ENCODE measurements at regions not wholly inside any gene's neighbourhood (a gene's known extent, or its start where the extent isn't known, plus 50 kb on each side); places are given as distances from the start of the nearest gene placed in this dataset.

DNA sequence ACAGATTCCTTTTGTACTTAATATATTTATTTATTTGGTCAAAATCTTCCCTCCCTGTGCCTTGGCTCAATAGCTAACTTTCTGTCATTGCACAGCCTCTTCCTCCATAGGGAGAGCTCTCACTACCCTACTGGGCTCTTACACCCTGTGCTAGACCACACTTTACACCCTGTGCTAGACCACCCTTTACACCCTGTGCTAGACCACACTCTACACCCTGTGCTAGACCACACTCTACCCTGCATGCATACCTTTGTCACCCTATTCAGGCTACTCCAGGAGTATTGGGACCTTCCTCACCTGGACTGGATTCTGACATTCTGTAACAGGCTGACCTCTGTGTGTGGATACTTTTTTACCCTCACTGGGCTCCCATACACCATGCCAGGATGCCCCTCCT lies 298.5 kb upstream of the TPK1 start:
- TF ChIP-seq, protein P1, sequence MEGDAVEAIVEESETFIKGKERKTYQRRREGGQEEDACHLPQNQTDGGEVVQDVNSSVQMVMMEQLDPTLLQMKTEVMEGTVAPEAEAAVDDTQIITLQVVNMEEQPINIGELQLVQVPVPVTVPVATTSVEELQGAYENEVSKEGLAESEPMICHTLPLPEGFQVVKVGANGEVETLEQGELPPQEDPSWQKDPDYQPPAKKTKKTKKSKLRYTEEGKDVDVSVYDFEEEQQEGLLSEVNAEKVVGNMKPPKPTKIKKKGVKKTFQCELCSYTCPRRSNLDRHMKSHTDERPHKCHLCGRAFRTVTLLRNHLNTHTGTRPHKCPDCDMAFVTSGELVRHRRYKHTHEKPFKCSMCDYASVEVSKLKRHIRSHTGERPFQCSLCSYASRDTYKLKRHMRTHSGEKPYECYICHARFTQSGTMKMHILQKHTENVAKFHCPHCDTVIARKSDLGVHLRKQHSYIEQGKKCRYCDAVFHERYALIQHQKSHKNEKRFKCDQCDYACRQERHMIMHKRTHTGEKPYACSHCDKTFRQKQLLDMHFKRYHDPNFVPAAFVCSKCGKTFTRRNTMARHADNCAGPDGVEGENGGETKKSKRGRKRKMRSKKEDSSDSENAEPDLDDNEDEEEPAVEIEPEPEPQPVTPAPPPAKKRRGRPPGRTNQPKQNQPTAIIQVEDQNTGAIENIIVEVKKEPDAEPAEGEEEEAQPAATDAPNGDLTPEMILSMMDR (IDR thresholded peaks at IDR 0.05) = no peak
- no peak for TF ChIP-seq POLR2A (IDR thresholded peaks at IDR 0.05)

All from right lobe of liver (tissue), 4 donors.